Esophagus squamous epithelium (tissue), 5 donors: ENCODE measurements at regions not wholly inside any gene's neighbourhood (a gene's known extent, or its start where the extent isn't known, plus 50 kb on each side); places are given as distances from the start of the nearest gene placed in this dataset.

Experiments used
- DNase-seq: peaks from one replicate; lab custom pipeline; 2025; lab: John Stamatoyannopoulos, UW
- H3K27ac ChIP-seq, 4 donors: fragments of 200-600 bp; sonication (generic); one replicate each; pipeline ENCODE4 v1.5.1; 2016 to 2019; ENCODE audit warnings: mild to moderate bottlenecking in 1 of 4
- H3K27me3 ChIP-seq, 4 donors: fragments of 200-600 bp; sonication (generic); 1 replicate in 3 of 4; 2 replicates in 1 of 4; pipeline versions ENCODE4 v1.5.1 to v1.6.0; 2017 to 2021; ENCODE audit warnings: antibody characterized with exemption in 1 of 4
- H3K36me3 ChIP-seq, 3 donors: fragments of 200-600 bp; sonication (generic); one replicate each; pipeline ENCODE4 v1.5.1; 2016 to 2019
- H3K4me1 ChIP-seq, 3 donors: fragments of 200-600 bp; sonication (generic); one replicate each; pipeline ENCODE4 v1.5.1; 2017 to 2019
- H3K4me3 ChIP-seq, 4 donors: fragments of 200-600 bp; sonication (generic); 1 replicate in 3 of 4; 2 replicates in 1 of 4; pipeline ENCODE4 v1.5.1; 2016 to 2019; ENCODE audit warnings: mild to moderate bottlenecking in 2 of 4, moderate library complexity in 1 of 4
- H3K9me3 ChIP-seq, 3 donors: fragments of 200-600 bp; sonication (generic); one replicate each; pipeline ENCODE4 v1.5.1; 2016 to 2019
- CTCF ChIP-seq, 6 experiments: fragments of 450-650 bp in 4 of 6; fragments of 200-600 bp in 2 of 6; sonication (generic) in 2 of 6; IDR thresholded peaks; one replicate each; pipeline ENCODE4 v1.5.1; 2016 to 2019; ENCODE audit warnings: antibody characterized with exemption in 6 of 6, mild to moderate bottlenecking in 4 of 6, moderate library complexity in 4 of 6
- POLR2A ChIP-seq, 4 donors: fragments of 450-650 bp; IDR thresholded peaks; one replicate each; pipeline ENCODE4 v1.6.1; 2017; ENCODE audit warnings: antibody characterized with exemption in 4 of 4, mild to moderate bottlenecking in 4 of 4, moderate library complexity in 3 of 4
- WGBS, 2 donors: methylation state at CpG; one replicate each; pipeline ENCODE4 v1.1.5; 2018; 5-methylcytosine and 5-hydroxymethylcytosine counted together
- intact Hi-C: fragments of 100-400 bp; cut with DNase I; formaldehyde crosslinking; loops from one replicate; pipeline ENCODE4 v1.15.0; 2022
- donor health status: DM: yes; HTN: yes; CAD: no.

- H3K27ac ChIP-seq, result no peak overlapping the region
- intact Hi-C loops, result no loop called here
- H3K4me1 ChIP-seq, result no peaks in the 10 kb centered on the region
- H3K27me3 ChIP-seq, result no peaks in the 10 kb centered on the region
- WGBS, 2 donors, result 73 to 74% methylated on average over 3 of the region's 3 CpGs
- H3K9me3 ChIP-seq, result peaks cover 0 to 5% (median 0%) of the 10 kb centered on the region in 3 donors
- H3K4me3 ChIP-seq, result no peak overlapping the region
- TF ChIP-seq CTCF (IDR thresholded peaks at IDR 0.05), result no peak
- TF ChIP-seq POLR2A (IDR thresholded peaks at IDR 0.05), result no peak
- H3K36me3 ChIP-seq, result no peaks in the 10 kb centered on the region
- no peak for DNase-seq
These were observed 1065.1 kb downstream of the SLITRK1 start for GRCh38 chr13:82817133-82817532.

GRCh38 chr13:82815791-82816190 lies 1066.5 kb downstream of the SLITRK1 start:
- no peaks in the 10 kb centered on the region for H3K27me3 ChIP-seq
- no peak for TF ChIP-seq POLR2A (IDR thresholded peaks at IDR 0.05)
- no peak for TF ChIP-seq CTCF (IDR thresholded peaks at IDR 0.05)

GRCh38 chr13:82803341-82803740 lies 1078.9 kb downstream of the SLITRK1 start:
- intact Hi-C loops, result no loop called here

More at GRCh38 chr13:82815791-82816190, 1066.5 kb downstream of the SLITRK1 start:
- WGBS, 2 donors, result 48 to 50% methylated on average over 1 of the region's 1 CpG
- no peaks in the 10 kb centered on the region for H3K36me3 ChIP-seq
- intact Hi-C loops, result no loop called here
- peaks cover 0 to 5% (median 0%) of the 10 kb centered on the region in 3 donors for H3K9me3 ChIP-seq
- no peak overlapping the region for H3K27ac ChIP-seq
- H3K4me3 ChIP-seq, result no peak overlapping the region
- DNase-seq, result no peak
- H3K4me1 ChIP-seq, result no peaks in the 10 kb centered on the region

GRCh38 chr13:82802528-82802927 lies 1079.7 kb downstream of the SLITRK1 start:
- Histone ChIP-seq H3K4me3 (no peak overlapping the region), H3K27ac (no peak overlapping the region), H3K9me3 (peaks cover 0 to 11% (median 0%) of the 10 kb centered on the region in 3 donors), H3K4me1 (no peaks in the 10 kb centered on the region), H3K36me3 (no peaks in the 10 kb centered on the region), H3K27me3 (no peaks in the 10 kb centered on the region)
- DNase-seq, result no peak
- TF ChIP-seq POLR2A (IDR thresholded peaks at IDR 0.05) (no peak), CTCF (IDR thresholded peaks at IDR 0.05) (no peak)
- intact Hi-C loops, result no loop called here
- 62 to 66% methylated on average over 3 of the region's 3 CpGs for WGBS, 2 donors

More at GRCh38 chr13:82803341-82803740, 1078.9 kb downstream of the SLITRK1 start:
- Histone ChIP-seq H3K36me3 (no peaks in the 10 kb centered on the region), H3K27me3 (no peaks in the 10 kb centered on the region), H3K4me3 (no peak overlapping the region), H3K27ac (no peak overlapping the region), H3K4me1 (no peaks in the 10 kb centered on the region), H3K9me3 (peaks cover 0 to 17% (median 0%) of the 10 kb centered on the region in 3 donors)
- TF ChIP-seq POLR2A (IDR thresholded peaks at IDR 0.05), result no peak
- TF ChIP-seq CTCF (IDR thresholded peaks at IDR 0.05), result no peak
- no peak for DNase-seq
- WGBS, 2 donors, result 82 to 86% methylated on average over 1 of the region's 1 CpG

- Histone ChIP-seq H3K9me3 (peaks cover 0 to 7% (median 0%) of the 10 kb centered on the region in 3 donors), H3K4me1 (no peaks in the 10 kb centered on the region), H3K27me3 (no peaks in the 10 kb centered on the region), H3K27ac (no peak overlapping the region), H3K4me3 (no peak overlapping the region), H3K36me3 (no peaks in the 10 kb centered on the region)
- 44 to 57% methylated on average over 2 of the region's 2 CpGs for WGBS, 2 donors
- DNase-seq, result no peak
- TF ChIP-seq CTCF (IDR thresholded peaks at IDR 0.05) (no peak), POLR2A (IDR thresholded peaks at IDR 0.05) (no peak)
- intact Hi-C loops, result no loop called here
These were observed 1081.9 kb downstream of the SLITRK1 start for GRCh38 chr13:82800391-82800790.
